Osteoblast (primary cell): ENCODE measurements at regions not wholly inside any gene's neighbourhood (a gene's known extent, or its start where the extent isn't known, plus 50 kb on each side); places are given as distances from the start of the nearest gene placed in this dataset.

Experiments
- DNase-seq: peaks from one replicate; pipeline ENCODE4 v3.0.0; 2011; ENCODE audit warnings: low spot score, mixed read lengths; ENCODE audit not compliant: insufficient read length; ENCODE audit errors: missing footprints
- H2AFZ ChIP-seq: 2 replicates; pipeline ENCODE4 v1.6.0; 2011; ENCODE audit warnings: mild to moderate bottlenecking, low read length
- H3K27ac ChIP-seq: 2 replicates; pipeline ENCODE4 v1.5.1; 2011; ENCODE audit warnings: mild to moderate bottlenecking, low read depth, low read length, moderate library complexity
- H3K27me3 ChIP-seq: 2 replicates; pipeline ENCODE4 v1.6.0; 2012; ENCODE audit warnings: mild to moderate bottlenecking, control low read depth, inconsistent platforms, low read length, moderate library complexity; ENCODE audit not compliant: insufficient read depth
- H3K36me3 ChIP-seq: 2 replicates; pipeline ENCODE4 v1.5.1; 2011; ENCODE audit warnings: mild to moderate bottlenecking, low read length, control low read depth, moderate library complexity; ENCODE audit not compliant: insufficient read depth
- H3K4me1 ChIP-seq: 2 replicates; pipeline ENCODE4 v1.5.1; 2011; ENCODE audit warnings: mild to moderate bottlenecking, low read length, control low read depth, moderate library complexity; ENCODE audit not compliant: insufficient read depth
- H3K4me2 ChIP-seq: 2 replicates; pipeline ENCODE4 v1.6.0; 2011; ENCODE audit warnings: mild to moderate bottlenecking, low read length; ENCODE audit not compliant: insufficient read depth
- H3K4me3 ChIP-seq: fragments of 200-600 bp; sonication (generic); 3 replicates; pipeline ENCODE4 v1.5.1; 2012; ENCODE audit warnings: mild to moderate bottlenecking, low read length, inconsistent platforms; ENCODE audit not compliant: insufficient read depth
- H3K79me2 ChIP-seq: 2 replicates; pipeline ENCODE4 v1.6.0; 2012; ENCODE audit warnings: mild to moderate bottlenecking, low read length, control low read depth, inconsistent platforms; ENCODE audit not compliant: insufficient read depth
- H3K9me3 ChIP-seq: 2 replicates; pipeline ENCODE4 v1.5.1; 2011; ENCODE audit warnings: low read depth, low read length, control low read depth
- H4K20me1 ChIP-seq: 2 replicates; pipeline ENCODE4 v1.6.0; 2012; ENCODE audit warnings: mild to moderate bottlenecking, low read length, control low read depth; ENCODE audit not compliant: insufficient read depth
- TF ChIP-seq, protein P1 (sequence below): IDR thresholded peaks from 2 replicates; pipeline ENCODE4 v1.5.1; 2011; ENCODE audit warnings: mild to moderate bottlenecking, low read depth, low read length, moderate library complexity; ENCODE audit errors: extremely low read depth

DNA sequence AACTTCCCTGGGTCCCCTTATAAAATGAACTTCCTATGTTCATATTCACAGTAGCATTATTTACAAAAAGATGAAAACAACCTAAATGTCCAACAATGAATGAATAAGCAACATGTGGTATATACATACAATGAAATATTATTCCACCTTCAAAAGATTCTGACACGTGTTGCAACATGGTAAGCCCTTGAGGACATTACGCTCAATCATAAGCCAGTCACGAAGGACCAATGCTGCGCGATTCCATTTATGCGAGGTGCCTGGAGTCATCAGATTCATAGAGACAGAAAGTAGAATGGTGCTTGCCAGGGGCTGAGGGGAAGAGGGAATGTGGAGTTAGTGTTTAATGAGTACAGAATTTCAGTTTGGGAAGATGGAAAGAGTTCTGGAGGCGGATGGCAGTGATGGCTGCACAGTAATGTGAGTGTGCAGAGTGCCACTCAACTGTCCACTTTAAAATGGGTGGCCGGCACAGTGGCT is 88.8 kb upstream of the ALDH1A3 start:
- no peak overlapping the region for H3K27ac ChIP-seq
- no peaks in the 10 kb centered on the region for H3K36me3 ChIP-seq
- H3K9me3 ChIP-seq, result no peaks in the 10 kb centered on the region
- no peak for DNase-seq
- no peaks in the 10 kb centered on the region for H4K20me1 ChIP-seq
- H2AFZ ChIP-seq, result no peak overlapping the region
- H3K27me3 ChIP-seq, result no peaks in the 10 kb centered on the region
- H3K4me3 ChIP-seq, result no peak overlapping the region
- H3K4me1 ChIP-seq, result no peaks in the 10 kb centered on the region
- H3K79me2 ChIP-seq, result no peaks in the 10 kb centered on the region
- H3K4me2 ChIP-seq, result no peak overlapping the region
- TF ChIP-seq, protein P1, sequence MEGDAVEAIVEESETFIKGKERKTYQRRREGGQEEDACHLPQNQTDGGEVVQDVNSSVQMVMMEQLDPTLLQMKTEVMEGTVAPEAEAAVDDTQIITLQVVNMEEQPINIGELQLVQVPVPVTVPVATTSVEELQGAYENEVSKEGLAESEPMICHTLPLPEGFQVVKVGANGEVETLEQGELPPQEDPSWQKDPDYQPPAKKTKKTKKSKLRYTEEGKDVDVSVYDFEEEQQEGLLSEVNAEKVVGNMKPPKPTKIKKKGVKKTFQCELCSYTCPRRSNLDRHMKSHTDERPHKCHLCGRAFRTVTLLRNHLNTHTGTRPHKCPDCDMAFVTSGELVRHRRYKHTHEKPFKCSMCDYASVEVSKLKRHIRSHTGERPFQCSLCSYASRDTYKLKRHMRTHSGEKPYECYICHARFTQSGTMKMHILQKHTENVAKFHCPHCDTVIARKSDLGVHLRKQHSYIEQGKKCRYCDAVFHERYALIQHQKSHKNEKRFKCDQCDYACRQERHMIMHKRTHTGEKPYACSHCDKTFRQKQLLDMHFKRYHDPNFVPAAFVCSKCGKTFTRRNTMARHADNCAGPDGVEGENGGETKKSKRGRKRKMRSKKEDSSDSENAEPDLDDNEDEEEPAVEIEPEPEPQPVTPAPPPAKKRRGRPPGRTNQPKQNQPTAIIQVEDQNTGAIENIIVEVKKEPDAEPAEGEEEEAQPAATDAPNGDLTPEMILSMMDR, result no peak

DNA sequence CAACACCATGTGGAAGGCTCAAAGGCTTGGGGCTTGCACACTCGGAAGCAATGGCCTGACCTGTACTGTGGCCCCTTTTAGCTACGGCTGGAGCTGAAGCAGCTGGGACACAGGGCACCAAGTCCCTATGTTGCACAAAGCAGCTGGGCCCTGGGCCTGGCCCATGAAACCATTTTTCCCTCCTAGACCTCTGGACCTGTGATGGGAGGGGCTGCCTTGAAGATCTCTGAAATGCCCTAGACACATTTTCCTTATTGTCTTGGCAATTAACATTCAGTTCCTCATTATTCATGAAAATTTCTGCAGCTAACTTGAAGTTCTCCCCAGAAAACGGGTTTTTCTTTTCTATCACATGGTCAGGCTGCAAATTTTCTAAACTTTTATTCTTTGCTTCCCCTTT is 85.6 kb upstream of the ALDH1A3 start:
- Histone ChIP-seq H3K4me3 (no peak overlapping the region), H3K4me1 (no peaks in the 10 kb centered on the region), H2AFZ (no peak overlapping the region), H3K36me3 (no peaks in the 10 kb centered on the region), H4K20me1 (no peaks in the 10 kb centered on the region), H3K27ac (no peak overlapping the region), H3K4me2 (no peak overlapping the region), H3K9me3 (no peaks in the 10 kb centered on the region), H3K27me3 (no peaks in the 10 kb centered on the region), H3K79me2 (no peaks in the 10 kb centered on the region)
- DNase-seq, result no peak
- TF ChIP-seq, protein P1, result no peak

DNA sequence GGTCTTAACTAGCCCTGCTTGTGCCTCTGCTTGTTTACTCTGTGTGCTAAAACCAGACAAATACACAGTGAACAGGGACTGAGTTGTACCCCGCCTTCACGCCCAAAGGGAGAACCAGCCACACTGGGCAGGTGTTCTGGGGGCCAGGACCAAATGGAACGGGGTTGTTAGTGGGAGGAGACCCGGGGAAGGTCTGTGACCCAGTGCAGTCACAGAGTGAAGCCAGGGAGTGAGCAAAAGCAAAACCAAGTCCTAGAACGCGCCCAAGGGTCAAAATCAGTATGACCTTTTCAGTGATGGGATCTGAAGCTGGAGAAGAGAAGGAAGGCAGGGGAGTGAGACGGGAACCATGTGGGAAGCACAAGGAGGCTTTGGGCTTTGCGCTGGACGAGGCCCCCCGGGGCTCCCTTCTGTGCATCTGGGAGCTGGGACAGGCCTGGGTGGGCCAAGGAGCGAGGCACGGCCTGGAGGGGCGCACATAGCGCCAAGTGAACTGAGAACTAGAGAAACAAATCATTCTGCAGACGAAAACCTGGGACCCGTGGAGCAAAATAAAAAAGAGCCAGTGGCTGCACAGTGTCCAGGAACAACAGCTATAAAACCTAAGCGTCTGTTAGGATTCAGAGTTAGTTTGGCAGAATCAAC is 78.3 kb upstream of the ALDH1A3 start:
- Histone ChIP-seq H3K9me3 (no peaks in the 10 kb centered on the region), H3K4me1 (no peaks in the 10 kb centered on the region), H3K27me3 (no peaks in the 10 kb centered on the region), H3K36me3 (no peaks in the 10 kb centered on the region), H3K4me2 (no peak overlapping the region), H3K79me2 (no peaks in the 10 kb centered on the region), H2AFZ (no peak overlapping the region), H4K20me1 (no peaks in the 10 kb centered on the region), H3K4me3 (no peak overlapping the region), H3K27ac (no peak overlapping the region)
- TF ChIP-seq, protein P1, result no peak
- no peak for DNase-seq

DNA sequence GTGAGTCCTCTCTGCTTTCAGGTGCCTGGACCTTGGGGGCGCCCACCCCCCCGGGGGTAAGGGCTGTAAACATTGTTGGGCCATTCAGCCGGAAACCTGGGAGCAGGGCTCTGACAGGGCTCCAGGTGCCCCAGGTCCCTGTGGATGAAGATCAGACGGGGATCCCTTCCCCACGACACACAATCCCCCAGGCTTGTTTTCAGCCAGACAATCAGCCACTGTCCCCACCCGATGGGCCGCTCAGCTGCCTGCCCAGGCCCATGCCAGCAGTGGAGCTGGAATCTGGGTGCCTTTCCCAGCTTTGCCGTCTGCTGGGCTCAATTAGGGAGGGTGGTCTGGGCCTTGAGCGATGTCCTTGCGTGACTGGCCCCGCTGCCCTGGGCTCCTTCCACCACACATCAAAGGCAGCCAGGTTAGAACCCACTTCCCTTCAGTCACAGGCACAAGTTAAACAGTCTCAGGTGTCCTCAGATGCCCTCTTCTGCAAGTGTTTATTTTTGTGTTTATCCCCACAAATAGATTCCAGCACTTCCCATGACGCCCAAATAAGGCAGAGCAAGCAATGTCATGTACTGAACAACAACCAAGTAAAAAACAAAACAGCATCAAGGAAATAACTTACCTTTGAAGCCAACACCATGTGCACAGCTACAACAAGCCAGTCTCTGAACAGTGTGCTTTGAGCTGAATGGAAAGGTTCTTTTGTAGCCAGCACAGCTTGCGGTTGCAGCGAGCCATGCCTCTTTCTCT is 77.0 kb upstream of the ALDH1A3 start:
- H3K4me1 ChIP-seq, result no peaks in the 10 kb centered on the region
- H3K4me2 ChIP-seq, result no peak overlapping the region
- no peaks in the 10 kb centered on the region for H3K9me3 ChIP-seq
- TF ChIP-seq, protein P1, result no peak
- H3K79me2 ChIP-seq, result no peaks in the 10 kb centered on the region
- DNase-seq, result peak; percentile 84
- no peak overlapping the region for H3K4me3 ChIP-seq
- H4K20me1 ChIP-seq, result no peaks in the 10 kb centered on the region
- H3K27ac ChIP-seq, result no peak overlapping the region
- no peaks in the 10 kb centered on the region for H3K27me3 ChIP-seq
- H3K36me3 ChIP-seq, result no peaks in the 10 kb centered on the region
- H2AFZ ChIP-seq, result no peak overlapping the region
